Body of pancreas (tissue), 4 donors: ENCODE measurements at regions not wholly inside any gene's neighbourhood (a gene's known extent, or its start where the extent isn't known, plus 50 kb on each side); places are given as distances from the start of the nearest gene placed in this dataset.
A peak's percentile ranks its signal among the peaks of the same experiment; 100 is the strongest.

Experiments used
- ATAC-seq: fragments of 150-250 bp; one replicate; pipeline ENCODE4 v1.9.1; 2016
- DNase-seq, 4 donors: peaks; one replicate each; pipeline ENCODE4 v3.0.0-alpha.2; 2019
- H3K27ac ChIP-seq, 4 donors: fragments of 200-600 bp; sonication (generic); 1 replicate in 3 of 4; 2 replicates in 1 of 4; pipeline versions ENCODE4 v1.5.1 to v1.6.1; 2016 to 2019; ENCODE audit warnings: mild to moderate bottlenecking in 1 of 4, mixed read lengths in 1 of 4, moderate library complexity in 1 of 4
- H3K27me3 ChIP-seq, 2 donors: fragments of 200-600 bp; sonication (generic); one replicate each; pipeline ENCODE4 v1.6.0; 2016; ENCODE audit warnings: mild to moderate bottlenecking in 1 of 2
- H3K36me3 ChIP-seq, 2 donors: fragments of 200-600 bp; sonication (generic); replicated peaks in 1 of 2; 2 replicates each; pipeline ENCODE4 v1.5.1; 2016; ENCODE audit warnings: low read depth in 2 of 2; ENCODE audit not compliant: insufficient read depth in 1 of 2
- H3K4me1 ChIP-seq: fragments of 200-600 bp; sonication (generic); one replicate; pipeline ENCODE4 v1.6.0; 2016
- H3K4me3 ChIP-seq, 2 donors: fragments of 200-600 bp; sonication (generic); 1 replicate in 1 of 2; 2 replicates in 1 of 2; pipeline ENCODE4 v1.5.1; 2016 to 2019
- H3K9me3 ChIP-seq, 3 donors: fragments of 200-600 bp; sonication (generic); 1 replicate in 2 of 3; 2 replicates in 1 of 3; pipeline ENCODE4 v1.5.1; 2016
- POLR2A ChIP-seq, 3 donors: fragments of 450-650 bp; IDR thresholded peaks; one replicate each; pipeline ENCODE4 v1.6.1; 2016; ENCODE audit warnings: antibody characterized with exemption in 3 of 3, mild to moderate bottlenecking in 2 of 3
- WGBS, 2 donors: methylation state at CpG; one replicate each; pipeline ENCODE4 v1.1.5; 2017; 5-methylcytosine and 5-hydroxymethylcytosine counted together
- intact Hi-C: fragments of 100-400 bp; cut with DNase I; formaldehyde crosslinking; loops from one replicate; pipeline ENCODE4 v1.15.1; 2023
- TF ChIP-seq, protein P1 (sequence below), 7 experiments: fragments of 450-650 bp in 4 of 7; fragments of 200-600 bp in 3 of 7; sonication (generic) in 3 of 7; IDR thresholded peaks; one replicate each; pipeline ENCODE4 v1.5.1; 2016 to 2019; ENCODE audit warnings: antibody characterized with exemption in 7 of 7

DNA sequence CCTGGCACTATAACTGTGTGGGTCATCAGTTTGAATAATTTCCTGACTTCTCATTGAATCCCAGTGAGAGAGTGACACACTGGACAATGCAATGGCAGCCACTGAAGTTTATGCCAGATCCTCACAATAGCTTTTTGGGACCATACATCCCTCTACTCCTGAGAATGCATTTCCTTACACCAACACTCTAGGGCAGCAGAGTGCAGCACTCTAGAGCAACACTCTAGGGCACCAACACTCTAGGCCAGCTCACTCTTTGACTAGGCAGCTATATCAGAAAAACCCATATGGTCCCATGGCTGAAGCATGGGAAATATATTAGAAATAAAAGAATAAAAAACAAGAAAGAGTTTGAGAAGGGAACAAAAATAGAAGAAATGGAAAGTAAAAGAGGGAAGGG, 309.2 kb downstream of the MAP2K6 start:
- H3K27ac ChIP-seq: no peak overlapping the region
- intact Hi-C loops: no loop called here
- no peaks in the 10 kb centered on the region for H3K36me3 ChIP-seq
- ATAC-seq (no peak), DNase-seq (no peak)
- H3K9me3 ChIP-seq: no peaks in the 10 kb centered on the region
- no peak for TF ChIP-seq POLR2A (IDR thresholded peaks at IDR 0.05)
- TF ChIP-seq, protein P1, sequence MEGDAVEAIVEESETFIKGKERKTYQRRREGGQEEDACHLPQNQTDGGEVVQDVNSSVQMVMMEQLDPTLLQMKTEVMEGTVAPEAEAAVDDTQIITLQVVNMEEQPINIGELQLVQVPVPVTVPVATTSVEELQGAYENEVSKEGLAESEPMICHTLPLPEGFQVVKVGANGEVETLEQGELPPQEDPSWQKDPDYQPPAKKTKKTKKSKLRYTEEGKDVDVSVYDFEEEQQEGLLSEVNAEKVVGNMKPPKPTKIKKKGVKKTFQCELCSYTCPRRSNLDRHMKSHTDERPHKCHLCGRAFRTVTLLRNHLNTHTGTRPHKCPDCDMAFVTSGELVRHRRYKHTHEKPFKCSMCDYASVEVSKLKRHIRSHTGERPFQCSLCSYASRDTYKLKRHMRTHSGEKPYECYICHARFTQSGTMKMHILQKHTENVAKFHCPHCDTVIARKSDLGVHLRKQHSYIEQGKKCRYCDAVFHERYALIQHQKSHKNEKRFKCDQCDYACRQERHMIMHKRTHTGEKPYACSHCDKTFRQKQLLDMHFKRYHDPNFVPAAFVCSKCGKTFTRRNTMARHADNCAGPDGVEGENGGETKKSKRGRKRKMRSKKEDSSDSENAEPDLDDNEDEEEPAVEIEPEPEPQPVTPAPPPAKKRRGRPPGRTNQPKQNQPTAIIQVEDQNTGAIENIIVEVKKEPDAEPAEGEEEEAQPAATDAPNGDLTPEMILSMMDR (IDR thresholded peaks at IDR 0.05): peak in 1 of 7 experiments; percentile 7
- H3K27me3 ChIP-seq: no peaks in the 10 kb centered on the region
- H3K4me1 ChIP-seq: no peaks in the 10 kb centered on the region
- H3K4me3 ChIP-seq: no peak overlapping the region

DNA sequence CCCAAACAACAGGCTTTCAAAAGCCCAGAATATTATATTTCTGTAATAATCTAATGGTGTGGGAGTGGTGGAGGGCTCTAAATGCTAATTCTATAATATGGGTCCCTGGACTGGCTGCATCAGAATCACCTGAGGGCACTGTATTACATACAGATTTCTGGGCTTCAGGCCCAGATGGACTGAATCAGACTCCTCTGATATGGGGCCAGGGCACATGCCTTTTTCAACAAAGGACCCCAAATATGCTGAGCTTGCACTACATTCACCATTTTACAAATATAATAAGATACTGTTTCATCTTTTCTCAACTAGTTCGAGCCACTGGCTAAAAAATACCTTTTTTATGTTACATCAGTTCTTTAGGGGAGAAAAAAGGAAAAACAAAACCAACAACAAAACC, 309.7 kb downstream of the MAP2K6 start:
- no peak overlapping the region for H3K27ac ChIP-seq
- no peak overlapping the region for H3K4me3 ChIP-seq
- intact Hi-C loops: no loop called here
- H3K4me1 ChIP-seq: no peaks in the 10 kb centered on the region
- 81 to 91% methylated on average over 1 of the region's 1 CpG for WGBS, 2 donors
- H3K9me3 ChIP-seq: no peaks in the 10 kb centered on the region
- H3K36me3 ChIP-seq: no peaks in the 10 kb centered on the region
- DNase-seq (no peak), ATAC-seq (no peak)
- no peak for TF ChIP-seq POLR2A (IDR thresholded peaks at IDR 0.05)
- TF ChIP-seq, protein P1 (IDR thresholded peaks at IDR 0.05): no peak
- no peaks in the 10 kb centered on the region for H3K27me3 ChIP-seq

DNA sequence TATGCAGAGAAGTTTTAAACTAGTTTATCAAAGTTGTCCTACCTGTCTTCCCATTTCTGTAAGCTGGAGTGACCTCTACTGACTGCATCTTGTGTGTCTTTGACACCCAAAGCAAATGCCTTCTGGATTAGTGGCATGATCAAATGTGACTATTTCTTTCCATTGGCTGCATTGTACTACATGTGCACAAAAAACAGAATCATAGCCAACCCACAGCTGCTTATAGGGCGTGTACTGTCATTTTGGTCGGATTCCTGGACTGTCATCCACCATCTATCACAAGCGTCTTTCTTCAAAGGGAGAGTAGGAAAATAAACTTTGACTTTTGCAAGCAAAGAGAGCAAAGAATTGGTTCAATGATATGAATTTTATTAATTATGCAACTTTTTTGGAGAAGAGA, 310.6 kb downstream of the MAP2K6 start:
- no peak overlapping the region for H3K4me3 ChIP-seq
- DNase-seq (no peak), ATAC-seq (no peak)
- WGBS, 2 donors: 76 to 84% methylated on average over 3 of the region's 3 CpGs
- H3K27ac ChIP-seq: no peak overlapping the region
- intact Hi-C loops: no loop called here
- no peak for TF ChIP-seq POLR2A (IDR thresholded peaks at IDR 0.05)
- TF ChIP-seq, protein P1 (IDR thresholded peaks at IDR 0.05): no peak
- no peaks in the 10 kb centered on the region for H3K9me3 ChIP-seq
- H3K27me3 ChIP-seq: no peaks in the 10 kb centered on the region
- H3K4me1 ChIP-seq: no peaks in the 10 kb centered on the region
- no peaks in the 10 kb centered on the region for H3K36me3 ChIP-seq

DNA sequence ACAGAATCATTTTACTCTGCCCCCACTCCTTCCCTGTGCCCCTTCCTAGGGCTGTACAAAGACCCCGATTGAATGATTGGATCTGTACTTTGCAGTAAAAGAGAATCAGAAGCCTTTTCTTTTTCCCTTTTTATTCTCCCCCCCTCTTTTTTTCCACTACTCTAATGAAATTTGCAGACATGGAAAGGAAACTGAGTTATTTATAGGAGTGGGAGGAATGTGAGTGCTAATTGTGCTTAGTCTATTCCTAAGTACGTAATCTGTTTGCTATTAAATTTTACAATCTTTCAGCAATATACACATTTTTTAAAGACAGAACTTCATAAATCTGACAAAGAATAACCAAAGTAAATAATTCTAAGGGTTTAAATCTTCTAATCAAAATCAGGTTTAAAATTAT, 314.3 kb downstream of the MAP2K6 start:
- TF ChIP-seq POLR2A (IDR thresholded peaks at IDR 0.05): no peak
- TF ChIP-seq, protein P1 (IDR thresholded peaks at IDR 0.05): no peak
- H3K9me3 ChIP-seq: no peaks in the 10 kb centered on the region
- 82 to 94% methylated on average over 2 of the region's 2 CpGs for WGBS, 2 donors
- H3K27ac ChIP-seq: no peak overlapping the region
- no peaks in the 10 kb centered on the region for H3K27me3 ChIP-seq
- H3K4me3 ChIP-seq: no peak overlapping the region
- intact Hi-C loops: no loop called here
- ATAC-seq (no peak), DNase-seq (no peak)
- H3K36me3 ChIP-seq: no peaks in the 10 kb centered on the region
- no peaks in the 10 kb centered on the region for H3K4me1 ChIP-seq

DNA sequence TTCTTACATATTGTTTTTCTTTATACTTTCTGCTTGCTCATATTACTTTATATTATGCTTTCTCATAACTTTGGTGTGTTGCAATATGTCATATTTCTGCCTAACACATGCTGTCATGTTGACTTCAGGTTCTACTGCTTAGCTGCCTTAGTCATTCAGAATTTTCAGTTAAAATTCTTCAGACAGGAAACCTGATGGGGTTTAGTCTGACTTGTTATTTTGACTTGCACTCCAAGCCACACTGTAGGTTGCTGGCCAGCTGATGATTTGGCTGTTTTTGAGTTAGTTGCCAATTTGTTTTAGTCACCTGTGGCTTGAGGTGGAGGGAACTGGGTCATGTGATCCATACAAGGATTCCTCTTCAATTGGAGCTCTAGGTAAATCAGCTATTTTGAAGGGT, 315.4 kb downstream of the MAP2K6 start:
- ATAC-seq (no peak), DNase-seq (no peak)
- Histone ChIP-seq H3K27me3 (no peaks in the 10 kb centered on the region), H3K4me3 (no peak overlapping the region), H3K9me3 (no peaks in the 10 kb centered on the region), H3K4me1 (no peaks in the 10 kb centered on the region), H3K36me3 (no peaks in the 10 kb centered on the region), H3K27ac (no peak overlapping the region)
- intact Hi-C loops: no loop called here
- TF ChIP-seq, protein P1 (IDR thresholded peaks at IDR 0.05): no peak
- no peak for TF ChIP-seq POLR2A (IDR thresholded peaks at IDR 0.05)
